NCI-H82 (cell line): ENCODE measurements at regions not wholly inside any gene's neighbourhood (a gene's known extent, or its start where the extent isn't known, plus 50 kb on each side); places are given as distances from the start of the nearest gene placed in this dataset.
A peak's percentile ranks its signal among the peaks of the same experiment; 100 is the strongest.
"Not testable (repeated sequence)": the region's sequence is repeated elsewhere in the genome, so short reads cannot be mapped to it uniquely, and the experiment has no call there.

Source experiments
- DNase-seq: peaks from one replicate; lab custom pipeline; 2025; lab: John Stamatoyannopoulos, UW

- no peak for DNase-seq
These were observed 91.5 kb upstream of the RREB1 start for GRCh38 chr6:7016226-7016625.

DNA sequence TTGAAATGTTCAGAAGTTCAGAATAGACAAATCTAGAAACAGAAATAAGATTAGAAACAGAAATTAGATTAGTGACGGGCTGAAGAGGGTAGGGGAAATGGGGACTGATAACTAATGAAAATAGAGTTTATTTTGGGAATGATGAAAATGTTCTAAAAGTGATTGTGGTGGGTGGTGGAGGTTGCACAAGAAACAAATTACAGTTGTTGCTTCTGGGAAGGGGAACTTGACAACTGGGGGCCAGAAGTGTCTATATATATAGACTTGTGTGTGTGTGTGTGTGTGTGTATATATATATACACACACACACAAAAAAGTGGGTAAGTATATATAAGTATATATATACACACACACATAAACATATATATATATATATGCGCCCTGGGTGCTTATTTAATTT, 86.5 kb upstream of the RREB1 start:
- no peak for DNase-seq

DNA sequence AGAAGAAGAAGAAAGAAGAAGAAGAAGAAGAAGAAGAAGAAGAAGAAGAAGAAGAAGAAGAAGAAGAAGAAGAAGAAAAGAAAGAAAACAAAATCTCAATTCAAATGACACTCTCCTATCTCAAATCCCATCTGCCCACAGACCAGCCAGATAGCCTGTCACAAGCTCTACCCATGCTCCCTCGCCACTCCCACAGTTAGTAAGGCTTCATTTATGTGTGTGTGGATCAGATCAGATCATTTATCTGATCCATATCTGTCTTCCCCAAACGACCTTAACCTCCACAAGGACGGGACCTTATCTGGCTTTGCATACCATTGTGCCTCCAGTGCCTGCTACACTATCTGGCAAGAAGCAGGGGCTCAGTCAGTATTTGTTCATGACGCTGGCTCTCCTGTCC, 81.9 kb upstream of the RREB1 start:
- no peak for DNase-seq

DNA sequence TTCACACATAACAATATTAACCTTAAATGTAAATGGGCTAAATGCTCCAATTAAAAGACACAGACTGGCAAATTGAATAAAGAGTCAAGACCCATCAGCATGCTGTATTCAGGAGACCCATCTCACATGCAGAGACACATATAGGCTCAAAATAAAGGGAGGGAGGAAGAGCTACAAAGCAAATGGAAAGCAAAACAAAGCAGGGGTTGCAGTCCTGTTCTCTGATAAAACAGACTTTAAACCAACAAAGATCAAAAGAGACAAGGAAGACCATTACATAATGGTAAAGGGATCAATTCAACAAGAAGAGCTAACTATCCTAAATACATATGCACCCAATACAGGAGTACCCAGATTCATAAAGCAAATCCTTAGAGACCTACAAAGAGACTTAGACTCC, 78.8 kb upstream of the RREB1 start:
- DNase-seq, result not testable (repeated sequence)

DNA sequence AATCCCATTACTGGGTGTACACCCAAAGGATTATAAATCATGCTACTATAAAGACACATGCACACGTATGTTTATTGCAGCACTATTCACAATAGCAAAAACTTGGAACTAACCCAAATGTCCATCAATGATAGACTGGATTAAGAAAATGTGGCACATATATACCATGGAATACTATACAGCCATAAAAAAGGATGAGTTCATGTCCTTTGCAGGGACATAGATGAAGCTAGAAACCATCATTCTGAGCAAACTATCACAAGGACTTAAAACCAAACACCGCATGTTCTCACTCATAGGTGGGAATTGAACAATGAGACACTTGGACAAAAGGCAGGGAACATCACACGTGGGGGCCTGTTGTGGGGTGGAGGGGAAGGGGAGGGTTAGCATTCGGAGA, 76.8 kb upstream of the RREB1 start:
- DNase-seq, result not testable (repeated sequence)

DNA sequence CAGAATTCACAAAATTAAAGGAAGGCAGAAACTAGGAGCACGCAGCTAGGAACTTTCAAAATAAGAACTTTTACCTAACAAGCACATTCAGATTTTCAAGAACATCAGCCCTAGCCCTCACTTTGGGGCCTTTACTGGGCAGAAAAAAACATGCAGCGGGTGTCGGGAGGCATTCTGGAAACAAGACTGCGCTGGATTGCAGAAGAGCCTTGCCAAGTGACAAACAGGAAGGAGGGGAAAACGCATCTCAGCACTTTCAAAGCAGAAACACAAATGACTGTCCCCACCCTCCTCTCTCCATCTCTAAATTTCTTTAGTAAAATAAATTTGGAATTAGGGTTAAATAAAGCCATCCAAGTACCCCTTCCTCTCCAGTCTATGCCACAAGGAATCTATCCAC, 74.6 kb upstream of the RREB1 start:
- no peak for DNase-seq

- DNase-seq, result no peak
These were observed 73.7 kb upstream of the RREB1 start for GRCh38 chr6:7034055-7034454.

DNA sequence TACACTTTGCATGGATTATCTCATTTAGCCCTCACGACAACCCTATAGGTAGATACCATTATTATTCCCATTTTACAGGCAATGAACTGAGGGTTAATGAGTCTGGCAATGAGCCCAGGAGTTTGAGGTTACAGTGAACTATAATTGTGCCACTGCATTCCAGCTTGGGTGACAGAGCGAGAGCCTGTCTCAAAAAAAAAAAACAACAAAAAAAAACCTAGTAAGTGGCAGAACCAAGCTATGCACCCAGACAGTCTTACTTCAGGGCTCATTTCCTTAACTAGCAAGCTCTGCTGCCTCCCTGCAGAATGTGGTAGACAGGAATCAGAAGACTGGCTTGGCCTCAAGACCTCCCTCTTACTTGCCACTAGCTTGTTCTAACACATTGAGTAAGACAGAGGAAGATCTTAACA, 71.9 kb upstream of the RREB1 start:
- no peak for DNase-seq

GRCh38 chr6:7041511-7042026, 66.2 kb upstream of the RREB1 start:
- no peak for DNase-seq

- no peak for DNase-seq
These were observed 65.6 kb upstream of the RREB1 start for GRCh38 chr6:7042056-7042653.

- DNase-seq, result peak; percentile 59
These were observed 64.9 kb upstream of the RREB1 start for GRCh38 chr6:7042654-7043545.

DNA sequence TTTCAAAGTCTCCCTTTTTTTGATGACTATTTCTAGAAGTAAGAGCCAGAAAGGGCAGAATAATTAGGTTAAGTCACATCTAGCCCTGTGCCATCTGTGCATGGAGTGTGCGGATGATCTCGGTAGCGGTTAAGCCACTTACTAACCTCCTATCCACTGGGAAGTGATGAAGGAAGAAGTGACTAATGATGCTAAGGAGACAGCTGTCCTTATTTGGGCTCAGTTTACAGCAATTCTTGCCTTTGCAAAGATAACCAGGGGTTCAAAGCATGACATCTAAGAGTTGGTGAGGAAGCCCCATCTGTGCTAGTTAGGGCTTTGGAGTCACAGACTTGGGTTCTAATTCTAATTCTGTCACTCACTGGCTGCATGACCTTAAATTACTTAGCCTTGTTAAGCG, 62.4 kb upstream of the RREB1 start:
- peak; percentile 98 for DNase-seq

- peak; percentile 96 for DNase-seq
These were observed 62.0 kb upstream of the RREB1 start for GRCh38 chr6:7045746-7046145.

DNA sequence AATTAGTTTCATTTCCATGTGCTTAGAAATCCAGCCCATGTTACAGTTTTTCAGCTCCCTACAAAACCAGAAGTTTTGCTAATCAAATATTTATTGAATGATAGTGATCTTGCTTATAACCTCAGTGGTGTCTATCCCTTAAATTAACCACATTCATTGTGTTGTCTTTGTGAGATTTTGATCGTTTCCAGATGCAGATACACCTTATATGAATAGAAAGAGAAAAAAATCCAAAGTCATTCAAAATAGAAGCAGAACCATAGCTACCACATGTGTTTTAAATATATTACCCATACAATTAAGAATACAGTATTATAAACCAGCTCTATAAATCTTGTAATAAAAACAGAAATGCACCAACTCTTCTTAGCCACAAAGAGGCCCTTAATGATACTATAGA, 60.6 kb upstream of the RREB1 start:
- no peak for DNase-seq

- DNase-seq, result peak; percentile 51
These were observed 59.8 kb upstream of the RREB1 start for GRCh38 chr6:7047966-7048365.

GRCh38 chr6:7048894-7049293, 58.9 kb upstream of the RREB1 start:
- no peak for DNase-seq

- no peak for DNase-seq
These were observed 57.8 kb upstream of the RREB1 start for GRCh38 chr6:7050004-7050403.

DNA sequence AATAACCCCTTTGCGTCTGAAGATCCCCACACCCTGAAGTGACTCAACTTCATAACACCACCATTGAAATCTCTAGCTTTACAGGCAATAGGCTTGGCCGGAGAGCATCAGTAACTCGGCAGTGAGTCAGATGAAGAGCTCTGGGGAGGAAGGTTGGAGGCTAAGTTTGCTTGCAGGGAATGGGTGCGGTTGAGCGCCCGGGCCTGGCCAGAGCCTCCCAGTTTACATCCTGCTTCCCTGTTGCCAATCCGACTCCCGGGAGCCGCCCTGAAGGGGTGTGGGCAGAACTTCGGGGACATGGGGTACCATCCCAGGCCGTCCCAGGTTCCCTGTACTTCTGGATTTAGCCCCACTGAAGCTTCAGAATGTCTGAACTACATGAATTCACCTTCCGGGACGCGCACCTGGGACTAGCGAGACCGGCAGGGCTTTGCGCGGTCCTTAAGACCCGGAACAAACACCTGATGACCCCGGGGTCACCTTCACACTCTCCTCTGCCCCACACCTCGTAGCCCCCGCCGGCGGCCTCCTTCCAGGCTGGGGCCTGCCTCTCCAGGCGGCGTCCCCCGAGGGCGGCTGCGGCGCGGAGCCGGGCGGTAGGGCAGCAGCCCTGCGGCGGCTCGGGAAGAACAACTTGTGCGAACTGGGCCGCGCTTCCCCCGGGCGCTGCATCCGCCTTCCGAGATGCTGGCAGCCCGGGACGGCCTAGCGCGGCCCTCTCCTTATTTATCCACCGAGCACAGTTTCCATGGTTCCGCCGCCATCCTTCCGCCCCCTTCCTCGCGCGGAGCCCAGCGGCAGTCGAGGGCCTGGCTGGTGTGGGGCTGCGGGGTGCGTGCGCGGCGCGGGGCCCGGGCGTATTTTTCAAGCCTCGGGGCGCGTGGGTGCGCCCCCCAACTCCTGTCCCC, 56.6 kb upstream of the RREB1 start:
- peak; percentile 63 for DNase-seq

DNA sequence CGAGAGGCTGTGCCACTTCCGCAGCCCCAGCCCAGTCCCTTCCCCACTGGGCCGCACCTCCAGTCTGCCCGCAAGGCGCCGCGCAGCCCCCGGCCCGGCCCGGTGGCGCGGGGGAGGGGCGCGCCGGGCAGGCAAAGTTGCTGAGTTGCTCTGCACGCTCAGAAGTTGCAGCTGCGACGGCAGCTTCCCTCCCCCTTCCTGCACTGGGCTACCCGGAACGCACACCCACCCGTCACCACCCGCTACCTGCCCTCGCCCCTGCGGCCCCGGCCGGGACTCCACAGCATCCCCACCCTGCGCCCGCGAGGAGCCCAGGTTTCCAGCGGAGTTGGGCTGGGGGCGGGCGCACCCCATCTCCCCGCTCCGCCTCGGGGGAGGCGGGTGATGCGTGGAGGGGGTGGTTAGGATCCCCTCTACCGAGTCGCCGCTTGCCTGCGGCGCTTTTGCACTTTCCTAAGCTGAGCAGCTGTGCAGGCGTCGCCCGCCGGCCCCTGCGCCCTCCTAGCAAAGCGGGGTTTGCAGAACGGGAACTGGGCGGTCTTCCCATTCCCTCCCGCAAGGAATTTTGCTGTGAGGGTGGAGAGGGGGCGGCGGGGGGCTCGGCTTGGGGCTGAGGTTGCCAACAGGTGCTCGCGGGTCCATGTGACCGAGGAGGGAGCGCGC, 55.9 kb upstream of the RREB1 start:
- peak; percentile 84 for DNase-seq

- DNase-seq, result peak; percentile 84
These were observed 55.2 kb upstream of the RREB1 start for GRCh38 chr6:7052443-7053011.

DNA sequence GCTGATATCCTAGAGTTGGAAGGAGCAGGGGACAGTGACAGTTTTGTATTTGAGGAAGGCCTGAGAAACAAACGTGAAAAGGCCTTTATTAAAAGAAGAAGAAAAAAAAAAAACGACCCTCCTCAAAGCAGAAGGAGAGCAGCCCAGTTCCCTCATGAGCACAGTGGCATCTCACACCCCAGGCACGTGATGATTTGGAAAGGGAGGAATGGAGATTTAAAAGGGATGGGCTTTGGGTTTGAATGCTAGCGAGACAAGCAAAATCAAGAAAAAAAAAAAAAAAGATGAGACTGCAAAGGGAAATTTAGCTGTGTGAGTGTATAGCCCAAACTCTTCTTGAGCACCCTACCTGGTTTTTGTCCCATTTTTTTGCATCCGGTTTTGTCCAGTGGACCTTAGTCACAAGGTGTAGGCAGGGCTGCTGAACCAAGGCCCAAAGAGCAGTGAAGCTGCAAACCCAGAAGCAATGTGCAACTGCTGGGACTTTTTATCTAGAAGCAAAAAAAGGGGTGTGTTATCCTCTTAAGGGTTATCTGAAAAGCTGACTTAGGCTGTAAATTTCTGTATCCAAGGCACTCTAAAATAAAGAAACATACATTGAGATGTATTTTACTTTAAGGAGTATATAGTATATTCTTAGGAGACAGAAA, 54.5 kb upstream of the RREB1 start:
- DNase-seq, result no peak
